ENCODE measurements at regions not wholly inside any gene's neighbourhood (a gene's known extent, or its start where the extent isn't known, plus 50 kb on each side); places are given as distances from the start of the nearest gene placed in this dataset.
"Not testable (repeated sequence)": the region's sequence is repeated elsewhere in the genome, so short reads cannot be mapped to it uniquely, and the experiment has no call there.

DNA sequence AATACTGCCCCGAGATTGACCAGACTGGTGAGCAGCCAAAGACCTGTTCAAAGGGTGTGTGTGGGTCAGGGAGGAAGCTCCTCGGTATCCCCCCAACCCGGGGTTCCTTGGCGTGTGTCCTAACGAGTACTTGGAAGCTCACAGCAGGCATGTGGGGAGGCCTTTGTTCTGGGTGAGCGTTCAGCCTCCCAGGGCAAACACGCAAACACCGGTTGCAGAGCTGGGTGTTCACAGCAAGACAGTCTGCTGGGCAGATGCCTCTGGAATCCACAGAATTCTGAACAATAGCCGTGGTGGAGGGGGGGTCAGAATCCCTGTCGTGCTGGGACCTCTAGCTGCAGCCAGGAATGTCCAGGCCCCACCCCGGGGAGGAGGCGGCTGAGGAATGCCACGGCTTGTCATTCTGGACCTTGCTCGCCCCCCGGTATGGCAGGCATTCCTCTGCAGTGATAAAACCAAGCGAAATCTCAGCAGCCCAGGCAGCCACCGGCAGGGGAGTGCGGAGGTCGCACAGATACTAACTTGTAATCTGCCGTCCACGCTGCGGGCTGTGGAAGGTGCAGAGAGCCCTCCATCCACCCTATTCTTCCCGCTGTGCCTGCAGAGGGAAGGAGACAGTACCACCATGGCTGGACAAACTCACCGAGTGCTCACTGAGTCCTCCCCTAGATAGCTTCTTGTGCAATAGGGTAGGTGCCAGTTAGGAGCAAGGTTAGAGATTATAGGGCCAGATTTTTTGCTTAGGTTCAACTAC, 77.8 kb upstream of the METTL9 start:
- peak overlapping the region; percentile 10 for H3K4me3 Mint-ChIP-seq
- POLR2A ChIA-PET; H3K27me3 Mint-ChIP-seq; DNase-seq; H3K9me3 Mint-ChIP-seq; ATAC-seq (ENCODE audit: low read depth): not testable (repeated sequence)
- H3K27ac Mint-ChIP-seq: peak overlapping the region; percentile 48
- H3K4me1 Mint-ChIP-seq: peaks cover 11% of the 10 kb centered on the region
- peaks cover 14% of the 10 kb centered on the region for H3K36me3 Mint-ChIP-seq

DNA sequence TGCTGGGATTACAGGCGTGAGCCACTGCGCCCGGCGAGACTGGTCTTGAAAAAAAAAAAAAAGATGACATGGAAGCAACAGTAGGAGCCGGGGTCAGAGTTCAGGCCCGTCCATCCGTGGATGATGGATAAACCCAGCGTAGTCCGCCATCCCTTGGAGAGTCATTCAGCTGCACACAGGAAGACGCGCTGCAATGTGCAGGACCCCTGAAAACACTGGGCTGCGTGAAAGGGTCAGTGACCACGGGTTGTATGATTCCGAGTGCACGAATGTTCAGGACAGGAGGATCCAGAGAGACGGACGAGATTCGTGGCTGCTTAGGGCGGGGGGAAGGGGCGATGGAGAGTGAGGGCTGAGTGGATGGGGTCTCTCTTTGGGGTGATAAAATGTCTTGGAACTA, 76.5 kb upstream of the METTL9 start:
- DNase-seq; H3K9me3 Mint-ChIP-seq; ATAC-seq (ENCODE audit: low read depth); POLR2A ChIA-PET; H3K4me3 Mint-ChIP-seq; H3K27ac Mint-ChIP-seq; H3K4me1 Mint-ChIP-seq: not testable (repeated sequence)
- Mint-ChIP-seq H3K27me3 (peaks cover 12% of the 10 kb centered on the region), H3K36me3 (peaks cover 14% of the 10 kb centered on the region)

GRCh38 chr16:21523411-21524067, 75.8 kb upstream of the METTL9 start:
- Mint-ChIP-seq H3K4me3 (no peak overlapping the region), H3K36me3 (peaks cover 7% of the 10 kb centered on the region), H3K4me1 (peaks cover 1% of the 10 kb centered on the region), H3K9me3 (no peaks in the 10 kb centered on the region), H3K27me3 (peaks cover 12% of the 10 kb centered on the region), H3K27ac (peak overlapping the region; percentile 30)
- POLR2A ChIA-PET: no interaction called here
- ATAC-seq (ENCODE audit: low read depth) (no peak), DNase-seq (no peak)

GRCh38 chr16:21524068-21524751, 75.2 kb upstream of the METTL9 start:
- ATAC-seq (ENCODE audit: low read depth) (no peak), DNase-seq (no peak)
- peaks cover 2% of the 10 kb centered on the region for H3K36me3 Mint-ChIP-seq
- peaks cover 1% of the 10 kb centered on the region for H3K4me1 Mint-ChIP-seq
- no peak overlapping the region for H3K4me3 Mint-ChIP-seq
- H3K9me3 Mint-ChIP-seq: no peaks in the 10 kb centered on the region
- H3K27ac Mint-ChIP-seq: no peak overlapping the region
- POLR2A ChIA-PET: no interaction called here
- H3K27me3 Mint-ChIP-seq: peaks cover 16% of the 10 kb centered on the region

DNA sequence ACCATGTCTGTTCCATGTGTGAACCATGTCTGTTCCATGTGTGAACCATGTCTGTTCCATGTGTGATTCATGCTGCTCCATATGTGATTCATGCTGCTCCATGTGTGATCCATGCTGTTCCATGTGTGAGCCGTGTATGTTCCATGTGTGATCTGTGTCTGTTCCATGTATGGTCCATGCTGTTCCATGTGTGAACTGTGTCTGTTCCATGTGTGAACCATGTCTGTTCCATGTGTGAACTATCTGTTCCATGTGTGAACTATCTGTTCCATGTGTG, 74.7 kb upstream of the METTL9 start:
- POLR2A ChIA-PET; H3K9me3 Mint-ChIP-seq; DNase-seq; H3K4me1 Mint-ChIP-seq; ATAC-seq (ENCODE audit: low read depth); H3K27ac Mint-ChIP-seq; H3K4me3 Mint-ChIP-seq; H3K36me3 Mint-ChIP-seq: not testable (repeated sequence)
- H3K27me3 Mint-ChIP-seq: peaks cover 16% of the 10 kb centered on the region

- H3K27me3 Mint-ChIP-seq: peaks cover 21% of the 10 kb centered on the region
- H3K27ac Mint-ChIP-seq; H3K4me1 Mint-ChIP-seq; DNase-seq; H3K4me3 Mint-ChIP-seq; H3K9me3 Mint-ChIP-seq; ATAC-seq (ENCODE audit: low read depth); POLR2A ChIA-PET; H3K36me3 Mint-ChIP-seq: not testable (repeated sequence)
Observed at GRCh38 chr16:21525029-21525895, 74.1 kb upstream of the METTL9 start.

DNA sequence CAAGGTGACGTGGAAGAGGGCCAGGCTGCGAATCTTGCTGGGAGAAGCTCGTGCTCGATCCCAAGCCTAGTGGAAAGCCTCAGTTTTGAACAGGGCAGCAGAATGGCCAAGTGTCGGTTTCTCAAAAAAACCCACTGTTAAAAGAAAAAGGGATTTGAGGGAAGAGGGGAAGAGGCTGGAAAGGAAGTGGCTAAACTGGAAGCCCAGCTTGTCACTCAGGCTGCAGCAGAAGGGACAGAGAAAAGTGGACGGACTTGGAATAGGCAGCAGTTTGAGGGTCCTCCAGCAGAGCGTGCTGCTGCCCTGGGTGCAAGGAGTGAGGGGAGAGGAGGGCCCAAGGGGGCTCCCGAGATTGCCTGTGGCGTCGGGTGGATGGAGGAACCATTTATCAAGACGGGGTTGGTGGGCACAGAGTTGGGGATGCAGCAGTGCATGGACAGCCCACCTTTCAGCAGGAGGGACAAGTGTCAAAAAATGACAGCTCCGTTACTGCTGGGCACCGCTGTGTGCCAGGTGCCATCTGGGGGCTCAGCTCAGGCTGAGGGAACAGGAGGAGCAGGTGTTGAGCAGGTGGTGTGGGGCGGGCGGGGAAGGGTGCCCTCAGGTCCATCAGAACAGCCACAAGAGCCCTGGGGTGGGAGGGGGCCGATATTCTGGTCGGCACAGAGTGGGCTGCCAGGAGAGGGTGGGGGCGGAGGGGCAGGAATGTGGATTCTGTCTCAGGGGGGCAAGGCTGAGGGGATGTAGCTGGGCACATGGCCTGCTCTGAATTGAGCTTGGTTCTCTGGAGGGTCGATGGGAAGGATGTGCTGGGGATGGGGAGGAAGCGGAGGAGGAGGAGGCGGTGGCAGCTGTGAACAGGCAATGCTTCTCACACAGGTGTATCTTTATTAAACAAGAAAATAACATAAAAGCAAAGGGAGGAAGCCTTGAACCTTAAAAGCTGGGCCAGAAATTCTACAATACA, 73.1 kb upstream of the METTL9 start:
- H3K4me1 Mint-ChIP-seq; H3K9me3 Mint-ChIP-seq; POLR2A ChIA-PET; H3K4me3 Mint-ChIP-seq; H3K36me3 Mint-ChIP-seq; DNase-seq; ATAC-seq (ENCODE audit: low read depth); H3K27ac Mint-ChIP-seq: not testable (repeated sequence)
- peaks cover 26% of the 10 kb centered on the region for H3K27me3 Mint-ChIP-seq

GRCh38 chr16:21526923-21527807, 72.2 kb upstream of the METTL9 start:
- no peak for DNase-seq
- Mint-ChIP-seq H3K4me1 (peaks cover 3% of the 10 kb centered on the region), H3K9me3 (no peaks in the 10 kb centered on the region)

GRCh38 chr16:21529060-21529658, 70.2 kb upstream of the METTL9 start:
- H3K4me1 Mint-ChIP-seq: not testable (repeated sequence)

More at GRCh38 chr16:21526923-21527807, 72.2 kb upstream of the METTL9 start:
- H3K27ac Mint-ChIP-seq: no peak overlapping the region
- H3K27me3 Mint-ChIP-seq: peaks cover 26% of the 10 kb centered on the region
- H3K36me3 Mint-ChIP-seq: no peaks in the 10 kb centered on the region
- no peak for ATAC-seq (ENCODE audit: low read depth)
- POLR2A ChIA-PET: no interaction called here
- no peak overlapping the region for H3K4me3 Mint-ChIP-seq

GRCh38 chr16:21530729-21531383, 68.5 kb upstream of the METTL9 start:
- H3K4me3 Mint-ChIP-seq; H3K4me1 Mint-ChIP-seq; ATAC-seq (ENCODE audit: low read depth); POLR2A ChIA-PET; H3K27ac Mint-ChIP-seq; DNase-seq; H3K9me3 Mint-ChIP-seq; H3K36me3 Mint-ChIP-seq: not testable (repeated sequence)
- H3K27me3 Mint-ChIP-seq: peaks cover 28% of the 10 kb centered on the region

More at GRCh38 chr16:21529060-21529658, 70.2 kb upstream of the METTL9 start:
- DNase-seq; H3K4me3 Mint-ChIP-seq; H3K27ac Mint-ChIP-seq; POLR2A ChIA-PET; H3K36me3 Mint-ChIP-seq; H3K9me3 Mint-ChIP-seq; ATAC-seq (ENCODE audit: low read depth): not testable (repeated sequence)
- peaks cover 28% of the 10 kb centered on the region for H3K27me3 Mint-ChIP-seq

DNA sequence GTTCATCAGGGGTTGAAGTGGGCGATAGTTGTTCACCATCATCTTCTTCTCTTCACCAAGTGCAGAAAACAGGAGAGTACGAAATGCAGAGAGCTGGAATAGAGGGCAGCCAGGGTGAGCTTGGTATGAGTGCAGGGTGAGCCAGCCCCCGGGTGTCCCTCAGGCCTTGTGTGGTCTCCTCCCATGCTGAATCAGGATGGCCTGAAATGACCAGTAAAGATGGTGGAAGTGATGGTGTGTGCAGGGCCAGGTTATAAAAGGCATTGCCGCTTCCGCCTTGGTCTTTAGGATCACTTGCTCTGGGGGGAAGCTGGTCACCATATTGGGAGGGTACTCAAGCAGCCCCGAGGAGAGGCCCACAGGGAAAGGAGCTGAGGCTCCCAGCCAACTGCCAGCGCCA, 66.4 kb upstream of the METTL9 start:
- H3K4me1 Mint-ChIP-seq; H3K4me3 Mint-ChIP-seq; DNase-seq; H3K9me3 Mint-ChIP-seq; H3K27ac Mint-ChIP-seq; ATAC-seq (ENCODE audit: low read depth); H3K36me3 Mint-ChIP-seq; POLR2A ChIA-PET: not testable (repeated sequence)
- H3K27me3 Mint-ChIP-seq: peaks cover 17% of the 10 kb centered on the region
